ACC112 (cell line): ENCODE measurements at regions not wholly inside any gene's neighbourhood (a gene's known extent, or its start where the extent isn't known, plus 50 kb on each side); places are given as distances from the start of the nearest gene placed in this dataset.

ENCODE experiments used
- H2AFZ ChIP-seq: fragments of 200-600 bp; sonication (generic); one replicate; pipeline ENCODE4 v1.6.0; 2017; ENCODE audit warnings: antibody characterized with exemption, low read length; ENCODE audit not compliant: unreplicated experiment
- H3K27ac ChIP-seq: fragments of 200-600 bp; sonication (generic); 2 replicates; pipeline ENCODE4 v1.5.1; 2014; ENCODE audit warnings: low read depth, mild to moderate bottlenecking, antibody characterized with exemption, low read length, moderate library complexity
- H3K27me3 ChIP-seq: fragments of 200-600 bp; sonication (generic); 2 replicates; pipeline ENCODE4 v1.6.1; 2014; ENCODE audit warnings: mild to moderate bottlenecking, antibody characterized with exemption, low read length, moderate library complexity, mixed read lengths; ENCODE audit not compliant: insufficient read depth
- H3K36me3 ChIP-seq: fragments of 200-600 bp; sonication (generic); 2 replicates; pipeline ENCODE4 v1.6.1; 2016; ENCODE audit warnings: mild to moderate bottlenecking, antibody characterized with exemption, low read length, moderate library complexity, mixed read lengths; ENCODE audit not compliant: insufficient read depth
- H3K4me1 ChIP-seq: fragments of 200-600 bp; sonication (generic); one replicate; pipeline ENCODE4 v1.6.1; 2016; ENCODE audit warnings: low read length, mixed read lengths; ENCODE audit not compliant: insufficient read depth, unreplicated experiment, control insufficient read depth
- H3K4me3 ChIP-seq: fragments of 200-600 bp; sonication (generic); 2 replicates; pipeline ENCODE4 v1.5.1; 2014; ENCODE audit warnings: mild to moderate bottlenecking, low read depth, low read length
- H3K79me2 ChIP-seq: fragments of 200-600 bp; sonication (generic); one replicate; pipeline ENCODE4 v1.6.0; 2016; ENCODE audit warnings: low read length; ENCODE audit not compliant: control insufficient read depth, unreplicated experiment, insufficient read depth

DNA sequence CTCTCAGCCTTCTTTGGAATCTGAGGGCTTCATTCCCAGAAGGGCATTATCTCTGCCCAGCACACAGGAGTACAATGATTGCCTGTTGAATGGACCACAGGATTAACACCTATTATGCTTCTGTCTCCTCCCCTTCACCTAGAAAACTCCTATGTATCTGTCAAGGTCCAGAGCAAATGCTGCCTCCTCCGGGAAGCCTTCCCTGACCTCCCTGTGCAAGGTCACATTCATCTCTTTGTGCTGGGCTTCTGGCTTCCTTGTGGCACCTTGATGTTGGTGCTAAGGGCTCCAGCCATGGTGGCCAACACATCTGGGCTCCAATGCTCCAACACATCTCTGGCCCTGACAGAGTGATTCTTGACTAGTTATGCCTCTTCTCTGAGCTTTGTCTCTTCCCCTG, 49.9 kb upstream of the ATP2B2 start:
- Histone ChIP-seq H3K27ac (no peak overlapping the region), H3K4me3 (no peak overlapping the region), H3K27me3 (peaks cover 57% of the 10 kb centered on the region), H3K36me3 (no peaks in the 10 kb centered on the region), H3K4me1 (peaks cover 19% of the 10 kb centered on the region), H3K79me2 (no peaks in the 10 kb centered on the region), H2AFZ (no peak overlapping the region)

GRCh38 chr3:10556312-10556711, 50.9 kb upstream of the ATP2B2 start:
- Histone ChIP-seq H3K27ac (no peak overlapping the region), H2AFZ (no peak overlapping the region), H3K4me1 (peaks cover 19% of the 10 kb centered on the region), H3K36me3 (no peaks in the 10 kb centered on the region), H3K79me2 (no peaks in the 10 kb centered on the region), H3K27me3 (peaks cover 57% of the 10 kb centered on the region), H3K4me3 (no peak overlapping the region)

DNA sequence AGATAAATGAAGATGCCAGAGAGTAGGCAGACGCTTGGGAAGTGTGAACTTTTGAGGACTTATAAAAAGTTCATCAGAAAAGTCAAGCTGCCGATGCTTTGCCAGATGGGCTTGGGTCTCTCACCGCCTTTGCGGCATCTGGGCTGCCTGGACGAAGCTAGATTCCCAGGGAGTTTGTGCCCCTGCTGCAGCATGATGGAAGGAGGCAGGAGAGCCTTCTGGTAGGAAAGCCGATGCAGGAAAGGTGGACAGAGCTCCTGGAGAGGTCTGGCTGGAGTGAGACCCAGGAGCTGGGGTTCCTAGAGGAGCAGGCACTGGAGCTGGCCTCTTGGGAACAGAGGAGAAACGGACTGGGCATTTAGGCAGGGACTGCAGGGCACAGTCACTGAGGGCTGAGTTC, 51.9 kb upstream of the ATP2B2 start:
- H2AFZ ChIP-seq, result no peak overlapping the region
- H3K79me2 ChIP-seq, result no peaks in the 10 kb centered on the region
- no peak overlapping the region for H3K27ac ChIP-seq
- no peak overlapping the region for H3K4me3 ChIP-seq
- H3K36me3 ChIP-seq, result no peaks in the 10 kb centered on the region
- peaks cover 10% of the 10 kb centered on the region for H3K4me1 ChIP-seq
- H3K27me3 ChIP-seq, result peaks cover 57% of the 10 kb centered on the region

DNA sequence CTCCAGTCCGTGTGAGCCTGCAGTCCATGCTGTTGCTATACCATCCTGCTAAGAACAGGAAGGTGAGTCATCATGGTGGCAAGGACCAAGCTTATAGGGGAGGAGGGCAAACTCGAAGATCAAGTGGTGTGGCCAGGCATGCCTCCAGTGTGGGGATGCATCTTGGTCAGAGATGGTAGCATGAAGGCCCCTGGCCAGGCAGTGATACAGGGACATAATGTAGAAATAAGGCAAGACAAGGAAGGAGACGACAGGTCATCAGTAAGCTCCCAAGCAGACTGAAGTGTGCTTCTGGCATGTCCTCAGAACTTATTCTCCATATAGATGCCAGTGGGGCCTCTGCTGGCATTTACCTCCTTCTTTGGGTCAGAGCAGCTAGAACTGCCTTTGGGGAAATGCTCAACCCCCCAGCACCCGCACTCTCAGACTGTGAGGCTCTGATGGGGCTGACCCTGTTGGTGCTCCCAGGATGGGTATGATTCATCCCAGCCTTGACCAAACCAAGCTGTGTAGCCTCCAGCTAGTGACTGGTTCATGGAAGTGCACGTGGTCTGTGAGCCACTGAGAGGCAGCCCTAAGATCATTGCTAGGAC, 52.5 kb upstream of the ATP2B2 start:
- Histone ChIP-seq H2AFZ (no peak overlapping the region), H3K36me3 (no peaks in the 10 kb centered on the region), H3K27me3 (peaks cover 64% of the 10 kb centered on the region), H3K27ac (no peak overlapping the region), H3K4me1 (peaks cover 6% of the 10 kb centered on the region), H3K4me3 (no peak overlapping the region), H3K79me2 (no peaks in the 10 kb centered on the region)

GRCh38 chr3:10558736-10559135, 53.4 kb upstream of the ATP2B2 start:
- H2AFZ ChIP-seq, result no peak overlapping the region
- H3K4me3 ChIP-seq, result no peak overlapping the region
- H3K79me2 ChIP-seq, result no peaks in the 10 kb centered on the region
- H3K27ac ChIP-seq, result no peak overlapping the region
- H3K4me1 ChIP-seq, result peaks cover 6% of the 10 kb centered on the region
- no peaks in the 10 kb centered on the region for H3K36me3 ChIP-seq
- H3K27me3 ChIP-seq, result peaks cover 72% of the 10 kb centered on the region

DNA sequence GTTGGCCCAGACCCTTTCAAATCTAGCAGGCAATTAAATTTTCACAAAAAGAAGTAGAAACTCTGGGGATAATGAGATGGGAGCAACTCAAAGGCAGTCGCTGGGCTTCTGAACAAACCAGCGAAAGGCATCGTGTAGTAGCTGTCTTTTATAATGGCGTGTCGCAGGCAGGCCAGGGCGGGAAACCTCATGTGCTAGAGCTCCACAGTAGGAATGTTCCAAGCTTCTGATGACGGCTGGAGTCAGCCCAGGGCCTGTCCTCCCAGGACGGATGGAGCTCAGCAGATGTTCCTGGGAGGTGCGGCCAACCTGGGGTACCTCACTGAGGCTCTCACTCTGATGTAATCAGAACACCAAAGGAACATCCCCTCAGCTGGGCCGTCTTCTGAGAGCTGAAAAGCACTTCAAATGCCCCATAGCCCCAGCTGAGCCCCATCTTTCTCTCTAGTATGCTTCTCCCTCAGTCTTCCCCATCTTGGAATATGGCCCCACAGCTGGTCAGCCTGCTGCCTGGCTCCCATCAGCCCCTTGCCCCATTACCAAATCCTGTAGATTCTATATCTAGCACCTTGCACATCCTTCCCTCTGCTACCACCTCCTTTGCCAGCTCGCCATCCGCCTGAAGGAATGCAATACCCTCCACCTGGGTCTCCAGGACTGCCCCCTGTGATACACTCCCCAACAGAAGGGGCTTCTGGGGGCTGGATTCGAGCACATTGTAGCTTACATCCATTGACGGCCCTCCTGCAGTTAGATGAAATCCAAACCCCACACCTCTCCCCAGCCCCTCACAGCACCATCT, 54.9 kb upstream of the ATP2B2 start:
- Histone ChIP-seq H2AFZ (no peak overlapping the region), H3K27ac (no peak overlapping the region), H3K4me1 (peaks cover 6% of the 10 kb centered on the region), H3K27me3 (peaks cover 88% of the 10 kb centered on the region), H3K4me3 (no peak overlapping the region), H3K36me3 (no peaks in the 10 kb centered on the region), H3K79me2 (no peaks in the 10 kb centered on the region)

DNA sequence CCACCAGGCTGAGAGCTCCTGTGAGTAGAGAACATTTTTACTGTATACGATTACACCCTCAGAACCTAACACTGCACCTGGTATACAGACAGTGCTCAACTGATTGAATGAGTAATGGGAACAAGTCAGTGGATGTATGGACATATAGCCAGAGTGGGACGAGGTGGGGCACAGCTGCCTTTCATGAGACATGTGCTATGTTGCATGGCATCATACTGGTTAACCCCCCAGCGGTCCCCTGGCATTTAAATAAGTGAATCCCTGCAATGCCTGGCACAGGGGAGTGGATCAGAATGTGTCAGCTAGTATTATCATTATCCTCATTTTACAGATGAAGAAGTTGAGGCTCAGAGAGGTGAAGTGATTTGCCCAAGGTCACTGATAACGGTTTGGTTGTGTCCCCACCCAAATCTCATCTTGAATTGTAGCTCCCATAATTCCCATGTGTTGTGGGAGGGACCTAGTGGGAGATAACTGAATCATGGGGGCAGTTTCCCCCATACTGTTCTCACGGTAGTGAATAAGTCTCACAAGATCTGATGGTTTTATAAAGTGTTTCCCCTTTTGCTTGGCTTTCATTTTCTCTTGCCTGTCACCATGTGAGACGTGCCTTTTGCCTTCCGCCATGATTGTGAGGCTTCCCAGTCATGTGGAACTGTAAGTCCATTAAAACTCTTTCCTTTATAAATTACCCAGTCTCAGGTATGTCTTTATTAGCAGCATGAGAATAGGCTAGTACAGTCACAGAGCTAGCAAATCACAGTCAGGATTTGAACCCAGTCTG, 56.0 kb upstream of the ATP2B2 start:
- Histone ChIP-seq H3K27me3 (peaks cover 88% of the 10 kb centered on the region), H3K27ac (no peak overlapping the region), H3K79me2 (no peaks in the 10 kb centered on the region), H3K4me3 (no peak overlapping the region), H3K4me1 (peaks cover 6% of the 10 kb centered on the region), H3K36me3 (no peaks in the 10 kb centered on the region), H2AFZ (no peak overlapping the region)

GRCh38 chr3:10561946-10562560, 56.7 kb upstream of the ATP2B2 start:
- H2AFZ ChIP-seq, result no peak overlapping the region
- H3K27ac ChIP-seq, result no peak overlapping the region
- peaks cover 90% of the 10 kb centered on the region for H3K27me3 ChIP-seq
- H3K79me2 ChIP-seq, result no peaks in the 10 kb centered on the region
- no peaks in the 10 kb centered on the region for H3K36me3 ChIP-seq
- H3K4me1 ChIP-seq, result peaks cover 6% of the 10 kb centered on the region
- no peak overlapping the region for H3K4me3 ChIP-seq

DNA sequence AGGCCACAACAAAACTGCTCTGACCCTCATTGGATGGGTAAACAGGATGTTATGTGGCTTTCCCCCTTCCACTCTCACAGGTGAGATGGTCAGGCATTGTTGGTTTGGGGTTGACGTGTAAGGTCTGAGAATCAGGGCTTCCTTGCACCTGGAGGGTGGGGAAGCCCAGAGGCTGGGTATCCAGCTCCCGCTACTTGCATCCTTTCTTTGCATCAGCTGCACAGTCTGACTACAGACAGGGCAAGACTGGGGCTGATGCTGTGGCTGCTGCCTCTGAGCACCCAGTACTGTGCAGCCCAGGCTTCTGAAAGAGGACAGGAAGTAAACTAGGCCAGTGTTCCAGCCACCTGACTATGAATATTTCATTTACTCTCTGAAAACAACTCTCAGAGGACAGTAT, 58.0 kb upstream of the ATP2B2 start:
- Histone ChIP-seq H3K4me1 (no peaks in the 10 kb centered on the region), H3K36me3 (no peaks in the 10 kb centered on the region), H3K27ac (no peak overlapping the region), H3K4me3 (no peak overlapping the region), H2AFZ (no peak overlapping the region), H3K27me3 (peaks cover 98% of the 10 kb centered on the region), H3K79me2 (no peaks in the 10 kb centered on the region)

GRCh38 chr3:10565814-10566213, 60.4 kb upstream of the ATP2B2 start:
- Histone ChIP-seq H2AFZ (no peak overlapping the region), H3K4me1 (no peaks in the 10 kb centered on the region), H3K27me3 (peaks cover 94% of the 10 kb centered on the region), H3K36me3 (no peaks in the 10 kb centered on the region), H3K4me3 (no peak overlapping the region), H3K27ac (no peak overlapping the region), H3K79me2 (no peaks in the 10 kb centered on the region)
